ENCODE measurements at regions not wholly inside any gene's neighbourhood (a gene's known extent, or its start where the extent isn't known, plus 50 kb on each side); places are given as distances from the start of the nearest gene placed in this dataset.

GRCh38 chr12:59937148-59937547, 341.3 kb downstream of the SLC16A7 start:
- CTCF ChIA-PET = no interaction called here
- Mint-ChIP-seq H3K27me3 (ENCODE audit: low read depth) (no peaks in the 10 kb centered on the region), H3K4me3 (no peak overlapping the region), H3K4me1 (ENCODE audit: low read depth) (no peaks in the 10 kb centered on the region), H3K36me3 (ENCODE audit: low read depth) (no peaks in the 10 kb centered on the region), H3K9me3 (no peaks in the 10 kb centered on the region), H3K27ac (no peak overlapping the region)
- no peak for DNase-seq
- intact Hi-C loops (cut with micrococcal nuclease) = no loop called here

GRCh38 chr12:59938190-59938962, 342.5 kb downstream of the SLC16A7 start:
- CTCF ChIA-PET = no interaction called here
- H3K36me3 Mint-ChIP-seq (ENCODE audit: low read depth) = no peaks in the 10 kb centered on the region
- no peak for DNase-seq
- intact Hi-C loops (cut with micrococcal nuclease) = no loop called here
- H3K9me3 Mint-ChIP-seq = no peaks in the 10 kb centered on the region
- no peak overlapping the region for H3K27ac Mint-ChIP-seq
- no peaks in the 10 kb centered on the region for H3K4me1 Mint-ChIP-seq (ENCODE audit: low read depth)
- no peaks in the 10 kb centered on the region for H3K27me3 Mint-ChIP-seq (ENCODE audit: low read depth)
- no peak overlapping the region for H3K4me3 Mint-ChIP-seq

GRCh38 chr12:59940631-59941342, 345.0 kb downstream of the SLC16A7 start:
- CTCF ChIA-PET = no interaction called here
- Mint-ChIP-seq H3K27ac (no peak overlapping the region), H3K27me3 (ENCODE audit: low read depth) (no peaks in the 10 kb centered on the region), H3K9me3 (no peaks in the 10 kb centered on the region), H3K4me1 (ENCODE audit: low read depth) (no peaks in the 10 kb centered on the region), H3K4me3 (no peak overlapping the region), H3K36me3 (ENCODE audit: low read depth) (no peaks in the 10 kb centered on the region)
- intact Hi-C loops (cut with micrococcal nuclease) = no loop called here
- DNase-seq = no peak

- no peak overlapping the region for H3K27ac Mint-ChIP-seq
- no peak overlapping the region for H3K4me3 Mint-ChIP-seq
- DNase-seq = no peak
- no peaks in the 10 kb centered on the region for H3K4me1 Mint-ChIP-seq (ENCODE audit: low read depth)
- CTCF ChIA-PET = no interaction called here
- intact Hi-C loops (cut with micrococcal nuclease) = no loop called here
- no peaks in the 10 kb centered on the region for H3K36me3 Mint-ChIP-seq (ENCODE audit: low read depth)
- no peaks in the 10 kb centered on the region for H3K9me3 Mint-ChIP-seq
- no peaks in the 10 kb centered on the region for H3K27me3 Mint-ChIP-seq (ENCODE audit: low read depth)
Measured at GRCh38 chr12:59941461-59941860, 345.6 kb downstream of the SLC16A7 start.

GRCh38 chr12:59944177-59944576, 348.3 kb downstream of the SLC16A7 start:
- H3K27me3 Mint-ChIP-seq (ENCODE audit: low read depth) = no peaks in the 10 kb centered on the region
- intact Hi-C loops (cut with micrococcal nuclease) = no loop called here
- H3K4me3 Mint-ChIP-seq = no peak overlapping the region
- H3K27ac Mint-ChIP-seq = no peak overlapping the region
- H3K9me3 Mint-ChIP-seq = peaks cover 2% of the 10 kb centered on the region
- CTCF ChIA-PET = no interaction called here
- H3K36me3 Mint-ChIP-seq (ENCODE audit: low read depth) = peaks cover 2% of the 10 kb centered on the region
- no peak for DNase-seq
- no peaks in the 10 kb centered on the region for H3K4me1 Mint-ChIP-seq (ENCODE audit: low read depth)

GRCh38 chr12:59946635-59947034, 350.8 kb downstream of the SLC16A7 start:
- Mint-ChIP-seq H3K27me3 (ENCODE audit: low read depth) (no peaks in the 10 kb centered on the region), H3K9me3 (peaks cover 4% of the 10 kb centered on the region), H3K36me3 (ENCODE audit: low read depth) (peaks cover 2% of the 10 kb centered on the region), H3K27ac (no peak overlapping the region), H3K4me1 (ENCODE audit: low read depth) (no peaks in the 10 kb centered on the region), H3K4me3 (no peak overlapping the region)
- intact Hi-C loops (cut with micrococcal nuclease) = no loop called here
- no peak for DNase-seq
- CTCF ChIA-PET = no interaction called here

GRCh38 chr12:59963546-59963945, 367.7 kb downstream of the SLC16A7 start:
- no peak overlapping the region for H3K27ac Mint-ChIP-seq
- DNase-seq = no peak
- H3K27me3 Mint-ChIP-seq (ENCODE audit: low read depth) = no peaks in the 10 kb centered on the region
- H3K9me3 Mint-ChIP-seq = peaks cover 4% of the 10 kb centered on the region
- no peaks in the 10 kb centered on the region for H3K4me1 Mint-ChIP-seq (ENCODE audit: low read depth)
- intact Hi-C loops (cut with micrococcal nuclease) = no loop called here
- CTCF ChIA-PET = no interaction called here
- no peaks in the 10 kb centered on the region for H3K36me3 Mint-ChIP-seq (ENCODE audit: low read depth)
- H3K4me3 Mint-ChIP-seq = no peak overlapping the region

GRCh38 chr12:59972905-59973304, 377.1 kb downstream of the SLC16A7 start:
- CTCF ChIA-PET = no interaction called here
- Mint-ChIP-seq H3K4me1 (ENCODE audit: low read depth) (no peaks in the 10 kb centered on the region), H3K9me3 (no peaks in the 10 kb centered on the region), H3K4me3 (no peak overlapping the region), H3K27ac (no peak overlapping the region), H3K27me3 (ENCODE audit: low read depth) (no peaks in the 10 kb centered on the region), H3K36me3 (ENCODE audit: low read depth) (no peaks in the 10 kb centered on the region)
- intact Hi-C loops (cut with micrococcal nuclease) = no loop called here
- no peak for DNase-seq

- no peaks in the 10 kb centered on the region for H3K36me3 Mint-ChIP-seq (ENCODE audit: low read depth)
- CTCF ChIA-PET = no interaction called here
Measured at GRCh38 chr12:59973515-59973914, 377.7 kb downstream of the SLC16A7 start.

GRCh38 chr12:59977779-59978178, 381.9 kb downstream of the SLC16A7 start:
- Mint-ChIP-seq H3K27me3 (ENCODE audit: low read depth) (no peaks in the 10 kb centered on the region), H3K4me1 (ENCODE audit: low read depth) (no peaks in the 10 kb centered on the region), H3K36me3 (ENCODE audit: low read depth) (no peaks in the 10 kb centered on the region), H3K4me3 (no peak overlapping the region), H3K9me3 (no peaks in the 10 kb centered on the region), H3K27ac (no peak overlapping the region)
- intact Hi-C loops (cut with micrococcal nuclease) = no loop called here
- CTCF ChIA-PET = no interaction called here
- no peak for DNase-seq

More at GRCh38 chr12:59973515-59973914, 377.7 kb downstream of the SLC16A7 start:
- DNase-seq = no peak
- Mint-ChIP-seq H3K9me3 (no peaks in the 10 kb centered on the region), H3K4me3 (no peak overlapping the region), H3K27me3 (ENCODE audit: low read depth) (no peaks in the 10 kb centered on the region), H3K4me1 (ENCODE audit: low read depth) (no peaks in the 10 kb centered on the region), H3K27ac (no peak overlapping the region)
- intact Hi-C loops (cut with micrococcal nuclease) = no loop called here

- CTCF ChIA-PET = no interaction called here
- H3K27ac Mint-ChIP-seq = no peak overlapping the region
- intact Hi-C loops (cut with micrococcal nuclease) = no loop called here
- no peaks in the 10 kb centered on the region for H3K4me1 Mint-ChIP-seq (ENCODE audit: low read depth)
- no peaks in the 10 kb centered on the region for H3K36me3 Mint-ChIP-seq (ENCODE audit: low read depth)
- peaks cover 4% of the 10 kb centered on the region for H3K9me3 Mint-ChIP-seq
- H3K4me3 Mint-ChIP-seq = no peak overlapping the region
- H3K27me3 Mint-ChIP-seq (ENCODE audit: low read depth) = no peaks in the 10 kb centered on the region
- no peak for DNase-seq
Measured at GRCh38 chr12:59980476-59980875, 384.6 kb downstream of the SLC16A7 start.

- Mint-ChIP-seq H3K36me3 (ENCODE audit: low read depth) (no peaks in the 10 kb centered on the region), H3K27me3 (ENCODE audit: low read depth) (no peaks in the 10 kb centered on the region), H3K4me3 (no peak overlapping the region), H3K27ac (no peak overlapping the region), H3K9me3 (no peaks in the 10 kb centered on the region), H3K4me1 (ENCODE audit: low read depth) (no peaks in the 10 kb centered on the region)
- CTCF ChIA-PET = no interaction called here
- DNase-seq = no peak
- intact Hi-C loops (cut with micrococcal nuclease) = no loop called here
Measured at GRCh38 chr12:59999291-59999690, 403.5 kb downstream of the SLC16A7 start.

GRCh38 chr12:60010486-60010885, 414.7 kb downstream of the SLC16A7 start:
- Mint-ChIP-seq H3K4me3 (no peak overlapping the region), H3K27me3 (ENCODE audit: low read depth) (no peaks in the 10 kb centered on the region), H3K9me3 (no peaks in the 10 kb centered on the region), H3K4me1 (ENCODE audit: low read depth) (no peaks in the 10 kb centered on the region), H3K36me3 (ENCODE audit: low read depth) (no peaks in the 10 kb centered on the region), H3K27ac (no peak overlapping the region)
- intact Hi-C loops (cut with micrococcal nuclease) = no loop called here
- DNase-seq = no peak
- CTCF ChIA-PET = interaction anchor here (0.5 kb wide), 1 partner anchor 1167 kb away, joined by 3 read pairs; no protein-coding TSS in a partner anchor
